ENCODE measurements at regions not wholly inside any gene's neighbourhood (a gene's known extent, or its start where the extent isn't known, plus 50 kb on each side); places are given as distances from the start of the nearest gene placed in this dataset.

GRCh38 chr2:139359818-139360217 is 579.6 kb upstream of the NXPH2 start:
- H3K27ac ChIP-seq, result no peak overlapping the region
- H3K36me3 ChIP-seq, result no peaks in the 10 kb centered on the region
- TF ChIP-seq EP300 (IDR thresholded peaks at IDR 0.05) (no peak), POLR2AphosphoS5 (IDR thresholded peaks at IDR 0.05) (no peak), POLR2A (IDR thresholded peaks at IDR 0.05) (no peak), CTCF (IDR thresholded peaks at IDR 0.05) (no peak)
- DNase-seq, result no peak
- H3K27me3 ChIP-seq, result no peaks in the 10 kb centered on the region
- no peaks in the 10 kb centered on the region for H3K9me3 ChIP-seq
- no peaks in the 10 kb centered on the region for H3K4me1 ChIP-seq
- H3K4me3 ChIP-seq, result no peak overlapping the region
- intact Hi-C loops (cut with DNase I; ENCODE audit: low total_unique reads), result no loop called here
- WGBS, 5 donors, result 12 to 20% (median 13%) methylated on average over 1 of the region's 1 CpG

- Histone ChIP-seq H3K9me3 (peaks cover 0 to 12% (median 5%) of the 10 kb centered on the region in 4 donors), H3K4me3 (no peak overlapping the region), H3K27ac (no peak overlapping the region), H3K27me3 (no peaks in the 10 kb centered on the region), H3K36me3 (no peaks in the 10 kb centered on the region), H3K4me1 (no peaks in the 10 kb centered on the region)
- WGBS, 5 donors, result 66 to 81% (median 72%) methylated on average over 3 of the region's 3 CpGs
- intact Hi-C loops (cut with DNase I; ENCODE audit: low total_unique reads), result no loop called here
- peak in 1 of 2 donors; percentile 7 for DNase-seq
- TF ChIP-seq EP300 (IDR thresholded peaks at IDR 0.05), result no peak
- no peak for TF ChIP-seq POLR2A (IDR thresholded peaks at IDR 0.05)
- no peak for TF ChIP-seq POLR2AphosphoS5 (IDR thresholded peaks at IDR 0.05)
- no peak for TF ChIP-seq CTCF (IDR thresholded peaks at IDR 0.05)
Observed at GRCh38 chr2:139357972-139358371, 577.8 kb upstream of the NXPH2 start.

GRCh38 chr2:139354518-139354917 is 574.3 kb upstream of the NXPH2 start:
- Histone ChIP-seq H3K27ac (no peak overlapping the region), H3K36me3 (no peaks in the 10 kb centered on the region), H3K27me3 (no peaks in the 10 kb centered on the region), H3K9me3 (peaks cover 0 to 16% (median 7%) of the 10 kb centered on the region in 4 donors), H3K4me3 (no peak overlapping the region), H3K4me1 (no peaks in the 10 kb centered on the region)
- intact Hi-C loops (cut with DNase I; ENCODE audit: low total_unique reads), result no loop called here
- no peak for TF ChIP-seq POLR2AphosphoS5 (IDR thresholded peaks at IDR 0.05)
- no peak for TF ChIP-seq CTCF (IDR thresholded peaks at IDR 0.05)
- TF ChIP-seq EP300 (IDR thresholded peaks at IDR 0.05), result no peak
- WGBS, 5 donors, result 53 to 86% (median 68%) methylated on average over 1 of the region's 1 CpG
- DNase-seq, result peak in 1 of 2 donors; percentile 11

- intact Hi-C loops (cut with DNase I; ENCODE audit: low total_unique reads), result no loop called here
- Histone ChIP-seq H3K4me1 (no peaks in the 10 kb centered on the region), H3K27ac (no peak overlapping the region), H3K36me3 (no peaks in the 10 kb centered on the region), H3K27me3 (no peaks in the 10 kb centered on the region), H3K9me3 (peaks cover 0 to 18% (median 7%) of the 10 kb centered on the region in 4 donors), H3K4me3 (no peak overlapping the region)
- 82 to 100% (median 96%) methylated on average over 1 of the region's 1 CpG for WGBS, 5 donors
- no peak for TF ChIP-seq CTCF (IDR thresholded peaks at IDR 0.05)
- TF ChIP-seq POLR2A (IDR thresholded peaks at IDR 0.05), result no peak
- TF ChIP-seq POLR2AphosphoS5 (IDR thresholded peaks at IDR 0.05), result no peak
- TF ChIP-seq EP300 (IDR thresholded peaks at IDR 0.05), result no peak
- DNase-seq, result no peak
Observed at GRCh38 chr2:139353874-139354273, 573.7 kb upstream of the NXPH2 start.
